HepG2 (cell line): ENCODE measurements at regions not wholly inside any gene's neighbourhood (a gene's known extent, or its start where the extent isn't known, plus 50 kb on each side); places are given as distances from the start of the nearest gene placed in this dataset.

Source experiments
- ATAC-seq: fragments of 200-7000 bp; cut with Tn5 transposase; 3 replicates; pipeline ENCODE4 v1.9.1; 2020; ENCODE audit warnings: mild to moderate bottlenecking, moderate library complexity
- BruUV-seq: library from RNA; stranded (reverse); fragments of 400-500 nt; replicated peaks from 2 replicates; lab custom pipeline; 2021; lab: Mats Ljungman, UMichigan
- CTCF ChIA-PET: fragments of 300-600 bp; formaldehyde crosslinking; extraction: SDS; loops from one replicate; lab custom pipeline; 2021; ENCODE audit warnings: low total read pairs, inconsistent platforms, low intra/inter-chr PET ratio; lab: Yijun Ruan, JAX
- POLR2A ChIA-PET: fragments of 350-600 bp; sonication (Branson Sonifier 250); formaldehyde crosslinking; loops from one replicate; lab custom pipeline; 2020; ENCODE audit warnings: antibody characterized with exemption, inconsistent platforms; lab: Yijun Ruan, JAX
- DNase-seq: peaks from one replicate; pipeline ENCODE4 v3.0.0-alpha.2; 2015; ENCODE audit warnings: low spot score
- FAIRE-seq: peaks from 3 replicates; lab custom pipeline; 2011; peaks lifted over from hg19 to GRCh38; lab: Jason Lieb, UNC
- H2AFZ ChIP-seq: one replicate; pipeline ENCODE4 v1.6.1; 2011; ENCODE audit warnings: low read length, inconsistent platforms
- H3K27ac ChIP-seq: fragments of 300-600 bp; 3 replicates; pipeline ENCODE4 v1.8.0; 2011; ENCODE audit warnings: mixed run types, mild to moderate bottlenecking, mixed read lengths, low read length, inconsistent platforms; ENCODE audit not compliant: insufficient read depth; ENCODE audit errors: extremely low read length
- H3K27me3 ChIP-seq, 2 experiments: fragments of 200-600 bp in 1 of 2; 2 replicates in 1 of 2; 3 replicates in 1 of 2; pipeline versions ENCODE4 v1.6.0 to v1.8.0; 2011; ENCODE audit warnings: low read length in 2 of 2, mild to moderate bottlenecking in 2 of 2, moderate library complexity in 2 of 2, inconsistent platforms in 1 of 2; ENCODE audit not compliant: insufficient read depth in 2 of 2, control insufficient read depth in 1 of 2
- H3K36me3 ChIP-seq, 2 experiments: fragments of 200-600 bp in 1 of 2; replicated peaks in 1 of 2; 2 replicates in 1 of 2; 3 replicates in 1 of 2; pipeline versions ENCODE4 v1.5.1 to v1.8.0; 2011; ENCODE audit warnings: low read length in 2 of 2, inconsistent platforms in 1 of 2; ENCODE audit not compliant: insufficient read depth in 2 of 2, control insufficient read depth in 1 of 2
- H3K4me1 ChIP-seq: 2 replicates; pipeline ENCODE4 v1.5.1; 2012; ENCODE audit warnings: low read length, inconsistent platforms; ENCODE audit not compliant: insufficient read depth
- H3K4me2 ChIP-seq: 2 replicates; pipeline ENCODE4 v1.6.0; 2011; ENCODE audit warnings: low read depth, low read length, inconsistent platforms
- H3K4me3 ChIP-seq, 3 experiments: fragments of 200-600 bp in 1 of 3; sonication (generic), shearing (Covaris generic) in 1 of 3; replicated peaks in 1 of 3; 2 replicates each; pipeline ENCODE4 v1.5.1; 2011 to 2016; ENCODE audit warnings: low read length in 3 of 3, inconsistent platforms in 2 of 3, low read depth in 2 of 3, mild to moderate bottlenecking in 2 of 3, control low read depth in 1 of 3, mixed read lengths in 1 of 3; ENCODE audit not compliant: insufficient read depth in 1 of 3
- H3K79me2 ChIP-seq: one replicate; pipeline ENCODE4 v1.6.1; 2011; ENCODE audit warnings: low read length, inconsistent platforms; ENCODE audit not compliant: insufficient read depth
- H3K9ac ChIP-seq: 2 replicates; pipeline ENCODE4 v1.6.0; 2011; ENCODE audit warnings: mild to moderate bottlenecking, low read depth, low read length, inconsistent platforms; ENCODE audit not compliant: insufficient read depth
- H3K9me3 ChIP-seq: 2 replicates; pipeline ENCODE4 v1.5.1; 2012; ENCODE audit warnings: mild to moderate bottlenecking, low read length
- H4K20me1 ChIP-seq: 2 replicates; pipeline ENCODE4 v1.6.0; 2011; ENCODE audit warnings: inconsistent platforms, mild to moderate bottlenecking, low read length, moderate library complexity; ENCODE audit not compliant: insufficient read depth
- BRF2 ChIP-seq: sonication (generic); formaldehyde crosslinking; IDR thresholded peaks from 2 replicates; pipeline ENCODE4 v1.8.1; 2022; ENCODE audit warnings: mild to moderate bottlenecking, missing genetic modification reagents
- CSRNP1 ChIP-seq: sonication (generic); formaldehyde crosslinking; IDR thresholded peaks from 2 replicates; pipeline ENCODE4 v1.8.1; 2023; ENCODE audit warnings: mild to moderate bottlenecking, missing genetic modification reagents
- HNRNPL ChIP-seq: fragments of 200-400 bp; formaldehyde crosslinking; IDR thresholded peaks from 2 replicates; pipeline ENCODE4 v1.6.1; 2017; ENCODE audit warnings: mild to moderate bottlenecking, low read depth, low read length
- KDM2A ChIP-seq: sonication (generic); formaldehyde crosslinking; IDR thresholded peaks from 2 replicates; pipeline ENCODE4 v1.4.0; 2020; ENCODE audit warnings: low read depth, missing genetic modification reagents, borderline replicate concordance
- ZC3H4 ChIP-seq: sonication (generic); formaldehyde crosslinking; IDR thresholded peaks from 2 replicates; pipeline ENCODE4 v1.4.0; 2020; ENCODE audit warnings: missing genetic modification reagents, borderline replicate concordance
- ZNF337 ChIP-seq: sonication (generic); formaldehyde crosslinking; IDR thresholded peaks from 2 replicates; pipeline ENCODE4 v1.5.1; 2020; ENCODE audit warnings: missing genetic modification reagents, low read depth, mild to moderate bottlenecking, borderline replicate concordance
- ZNF33A ChIP-seq: sonication (generic); formaldehyde crosslinking; IDR thresholded peaks from 2 replicates; pipeline ENCODE4 v1.5.1; 2020; ENCODE audit warnings: missing genetic modification reagents, mild to moderate bottlenecking, moderate library complexity, borderline replicate concordance
- ZNF33B ChIP-seq: sonication (generic); formaldehyde crosslinking; IDR thresholded peaks from 2 replicates; pipeline ENCODE4 v1.5.1; 2020; ENCODE audit warnings: mild to moderate bottlenecking, missing genetic modification reagents
- ZNF556 ChIP-seq: sonication (generic); formaldehyde crosslinking; IDR thresholded peaks from 2 replicates; pipeline ENCODE4 v1.4.0; 2020; ENCODE audit warnings: mild to moderate bottlenecking, missing genetic modification reagents, borderline replicate concordance
- ZNF672 ChIP-seq: sonication (generic); formaldehyde crosslinking; IDR thresholded peaks from 2 replicates; pipeline ENCODE4 v1.8.1; 2022; ENCODE audit warnings: missing genetic modification reagents
- in situ Hi-C: cut with HindIII; loops from 2 replicates; pipeline ENCODE4 v1.10.0; 2017; ENCODE audit warnings: low pct_unique_long_range_greater_than_20kb; ENCODE audit not compliant: extremely low pct_ligation_motif_present
- intact Hi-C: fragments of 100-400 bp; cut with micrococcal nuclease; formaldehyde crosslinking; loops from one replicate; pipeline ENCODE4 v1.10.0; 2022; ENCODE audit not compliant: unreplicated experiment
- TF ChIP-seq, protein P1 (sequence below): sonication (generic); formaldehyde crosslinking; IDR thresholded peaks from 2 replicates; pipeline ENCODE4 v1.5.0; 2020; ENCODE audit warnings: mild to moderate bottlenecking, missing genetic modification reagents

DNA sequence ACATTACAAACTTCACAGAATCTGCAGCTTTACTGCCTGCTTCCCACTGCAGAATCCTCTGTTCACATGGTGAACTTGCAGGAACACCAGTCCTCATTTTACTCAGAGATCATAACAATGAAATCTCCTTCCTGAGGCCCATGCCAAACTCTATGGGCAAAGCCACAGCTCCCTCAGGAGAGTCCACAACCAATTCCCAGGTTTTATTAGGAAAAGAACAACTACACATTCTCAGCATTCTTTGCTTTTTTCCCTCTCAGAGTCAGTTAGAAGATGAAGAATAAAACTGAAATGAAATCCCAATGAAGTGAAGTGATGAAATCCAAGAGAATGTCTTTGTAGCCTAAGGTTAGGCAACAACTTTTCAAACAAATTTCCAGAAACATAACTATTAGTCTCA, 233.7 kb downstream of the DSEL start:
- H3K4me3 ChIP-seq: no peak overlapping the region
- H3K79me2 ChIP-seq: no peaks in the 10 kb centered on the region
- H3K27me3 ChIP-seq: no peaks in the 10 kb centered on the region; a peak in 1 of 5 replicates
- DNase-seq (no peak), FAIRE-seq (no peak), ATAC-seq (no peak)
- BruUV-seq: no TSS peak
- no peaks in the 10 kb centered on the region for H3K9me3 ChIP-seq
- ChIA-PET POLR2A (no interaction called here), CTCF (no interaction called here)
- no peak for TF ChIP-seq BRF2
- TF ChIP-seq ZNF556 (CRISPR knock-in tag): no peak
- no peak for TF ChIP-seq HNRNPL
- TF ChIP-seq ZNF33A (CRISPR knock-in tag): no peak
- no peak for TF ChIP-seq CSRNP1 (CRISPR knock-in tag)
- TF ChIP-seq, protein P1, sequence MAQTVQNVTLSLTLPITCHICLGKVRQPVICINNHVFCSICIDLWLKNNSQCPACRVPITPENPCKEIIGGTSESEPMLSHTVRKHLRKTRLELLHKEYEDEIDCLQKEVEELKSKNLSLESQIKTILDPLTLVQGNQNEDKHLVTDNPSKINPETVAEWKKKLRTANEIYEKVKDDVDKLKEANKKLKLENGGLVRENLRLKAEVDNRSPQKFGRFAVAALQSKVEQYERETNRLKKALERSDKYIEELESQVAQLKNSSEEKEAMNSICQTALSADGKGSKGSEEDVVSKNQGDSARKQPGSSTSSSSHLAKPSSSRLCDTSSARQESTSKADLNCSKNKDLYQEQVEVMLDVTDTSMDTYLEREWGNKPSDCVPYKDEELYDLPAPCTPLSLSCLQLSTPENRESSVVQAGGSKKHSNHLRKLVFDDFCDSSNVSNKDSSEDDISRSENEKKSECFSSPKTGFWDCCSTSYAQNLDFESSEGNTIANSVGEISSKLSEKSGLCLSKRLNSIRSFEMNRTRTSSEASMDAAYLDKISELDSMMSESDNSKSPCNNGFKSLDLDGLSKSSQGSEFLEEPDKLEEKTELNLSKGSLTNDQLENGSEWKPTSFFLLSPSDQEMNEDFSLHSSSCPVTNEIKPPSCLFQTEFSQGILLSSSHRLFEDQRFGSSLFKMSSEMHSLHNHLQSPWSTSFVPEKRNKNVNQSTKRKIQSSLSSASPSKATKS (CRISPR knock-in tag): no peak
- no peak for TF ChIP-seq ZNF672
- no peak for TF ChIP-seq ZNF33B (CRISPR knock-in tag)
- no peak for TF ChIP-seq ZC3H4 (CRISPR knock-in tag)
- no peak for TF ChIP-seq KDM2A (CRISPR knock-in tag)
- no peak for TF ChIP-seq ZNF337 (CRISPR knock-in tag)
- H3K27ac ChIP-seq: no peak overlapping the region
- no peaks in the 10 kb centered on the region for H3K36me3 ChIP-seq
- H4K20me1 ChIP-seq: no peaks in the 10 kb centered on the region
- in situ Hi-C loops (no loop called here), intact Hi-C loops (no loop called here)
- no peak overlapping the region for H2AFZ ChIP-seq
- H3K9ac ChIP-seq: no peak overlapping the region
- no peak overlapping the region for H3K4me2 ChIP-seq
- no peaks in the 10 kb centered on the region for H3K4me1 ChIP-seq
